Erythroblast (primary cell): ENCODE measurements at regions not wholly inside any gene's neighbourhood (a gene's known extent, or its start where the extent isn't known, plus 50 kb on each side); places are given as distances from the start of the nearest gene placed in this dataset.

Experiments used
- GATA1 ChIP-seq: IDR thresholded peaks from 2 replicates; pipeline ENCODE4 v1.6.1; 2011; ENCODE audit warnings: low read depth, mild to moderate bottlenecking, control low read depth, low read length, moderate library complexity
- POLR2A ChIP-seq: IDR thresholded peaks from 2 replicates; pipeline ENCODE4 v1.6.1; 2011; ENCODE audit warnings: mild to moderate bottlenecking, low read length

- TF ChIP-seq POLR2A (no peak), GATA1 (no peak)
Observed at GRCh38 chr12:5210179-5210922, 166.7 kb downstream of the KCNA5 start.
